HG03159 (cell line): ENCODE measurements at regions not wholly inside any gene's neighbourhood (a gene's known extent, or its start where the extent isn't known, plus 50 kb on each side); places are given as distances from the start of the nearest gene placed in this dataset.
A peak's percentile ranks its signal among the peaks of the same experiment; 100 is the strongest.

Experiments
- ATAC-seq: cut with Tn5 transposase; IDR thresholded peaks from one replicate; pipeline ENCODE4 v1.9.1; 2021; ENCODE audit warnings: mild to moderate bottlenecking, moderate library complexity; ENCODE audit not compliant: unreplicated experiment

- no peak for ATAC-seq
Measured at GRCh38 chr2:163863073-163863472, 127.3 kb upstream of the FIGN start.

- peak; percentile 59 for ATAC-seq
Measured at GRCh38 chr2:163859951-163860350, 124.1 kb upstream of the FIGN start.

- ATAC-seq, result no peak
Measured at GRCh38 chr2:163856941-163857340, 121.1 kb upstream of the FIGN start.

- ATAC-seq, result no peak
Measured at GRCh38 chr2:163852616-163853015, 116.8 kb upstream of the FIGN start.

GRCh38 chr2:163849756-163850435 lies 114.1 kb upstream of the FIGN start:
- ATAC-seq, result no peak

GRCh38 chr2:163838890-163839289 lies 103.1 kb upstream of the FIGN start:
- ATAC-seq, result no peak

- ATAC-seq, result no peak
Measured at GRCh38 chr2:163836167-163836566, 100.4 kb upstream of the FIGN start.

GRCh38 chr2:163834841-163835240 lies 99.0 kb upstream of the FIGN start:
- no peak for ATAC-seq

GRCh38 chr2:163834221-163834620 lies 98.4 kb upstream of the FIGN start:
- no peak for ATAC-seq

GRCh38 chr2:163828771-163829170 lies 93.0 kb upstream of the FIGN start:
- no peak for ATAC-seq

- ATAC-seq, result no peak
Measured at GRCh38 chr2:163822033-163822432, 86.2 kb upstream of the FIGN start.

- no peak for ATAC-seq
Measured at GRCh38 chr2:163812926-163813520, 77.2 kb upstream of the FIGN start.

GRCh38 chr2:163808406-163808805 lies 72.6 kb upstream of the FIGN start:
- ATAC-seq, result no peak

- no peak for ATAC-seq
Measured at GRCh38 chr2:163802284-163802683, 66.5 kb upstream of the FIGN start.

GRCh38 chr2:163801486-163801885 lies 65.7 kb upstream of the FIGN start:
- no peak for ATAC-seq

GRCh38 chr2:163800951-163801381 lies 65.2 kb upstream of the FIGN start:
- ATAC-seq, result no peak

GRCh38 chr2:163799807-163800206 lies 64.0 kb upstream of the FIGN start:
- ATAC-seq, result no peak

- ATAC-seq, result no peak
Measured at GRCh38 chr2:163794635-163795034, 58.8 kb upstream of the FIGN start.
